CD4-positive, alpha-beta memory T cell (primary cell): ENCODE measurements at regions not wholly inside any gene's neighbourhood (a gene's known extent, or its start where the extent isn't known, plus 50 kb on each side); places are given as distances from the start of the nearest gene placed in this dataset.
A peak's percentile ranks its signal among the peaks of the same experiment; 100 is the strongest.

Experiments used
- CTCF ChIA-PET: fragments of 350-600 bp; sonication (Branson Sonifier 250); formaldehyde crosslinking; loops from one replicate; lab custom pipeline; 2021; ENCODE audit warnings: inconsistent platforms; ENCODE audit not compliant: partially characterized antibody; lab: Charles Lee
- POLR2A ChIA-PET: fragments of 350-600 bp; sonication (Branson Sonifier 250); formaldehyde crosslinking; loops from one replicate; lab custom pipeline; 2021; ENCODE audit not compliant: partially characterized antibody; lab: Charles Lee
- DNase-seq, 5 donors: peaks; one replicate each; pipeline versions ENCODE4 v3.0.0 to v3.0.0-alpha.2; 2020 to 2022; ENCODE audit warnings: mixed read lengths in 1 of 5
- H3K27ac ChIP-seq: one replicate; pipeline ENCODE4 v1.7.0; 2013; ENCODE audit warnings: low read depth, low read length
- H3K27me3 ChIP-seq: 2 replicates; pipeline ENCODE4 v1.7.0; 2013; ENCODE audit warnings: mild to moderate bottlenecking, low read length, moderate library complexity; ENCODE audit not compliant: insufficient read depth
- H3K36me3 ChIP-seq: 2 replicates; pipeline ENCODE4 v1.7.0; 2013; ENCODE audit warnings: mild to moderate bottlenecking, low read length, moderate library complexity; ENCODE audit not compliant: insufficient read depth
- H3K4me1 ChIP-seq: 2 replicates; pipeline ENCODE4 v1.7.0; 2013; ENCODE audit warnings: mild to moderate bottlenecking, low read length, moderate library complexity; ENCODE audit not compliant: insufficient read depth
- H3K4me3 ChIP-seq, 2 donors: one replicate each; pipeline ENCODE4 v1.7.0; 2013; ENCODE audit warnings: low read length in 2 of 2, mild to moderate bottlenecking in 1 of 2
- H3K9me3 ChIP-seq, 2 donors: one replicate each; pipeline ENCODE4 v1.7.0; 2013; ENCODE audit warnings: low read length in 2 of 2, control low read depth in 1 of 2; ENCODE audit not compliant: control insufficient read depth in 1 of 2
- H3K27ac Mint-ChIP-seq, 7 donors: one replicate each; pipeline ENCODE4 v1.8.0; 2020 to 2021; ENCODE audit warnings: mixed read lengths in 7 of 7, mild to moderate bottlenecking in 6 of 7, inconsistent platforms in 3 of 7, moderate library complexity in 3 of 7
- H3K27me3 Mint-ChIP-seq, 2 donors: one replicate each; pipeline ENCODE4 v1.8.0; 2020 to 2021; ENCODE audit warnings: mixed read lengths in 2 of 2
- H3K36me3 Mint-ChIP-seq, 2 donors: one replicate each; pipeline ENCODE4 v1.8.0; 2020 to 2021; ENCODE audit warnings: mixed read lengths in 2 of 2, inconsistent platforms in 1 of 2, mild to moderate bottlenecking in 1 of 2
- H3K4me1 Mint-ChIP-seq, 4 donors: one replicate each; pipeline ENCODE4 v1.8.0; 2020 to 2021; ENCODE audit warnings: mixed read lengths in 4 of 4, mild to moderate bottlenecking in 1 of 4
- H3K4me3 Mint-ChIP-seq, 8 donors: one replicate each; pipeline ENCODE4 v1.8.0; 2020 to 2021; ENCODE audit warnings: mixed read lengths in 8 of 8, mild to moderate bottlenecking in 7 of 8, moderate library complexity in 6 of 8, inconsistent platforms in 3 of 8
- H3K9me3 Mint-ChIP-seq, 8 donors: one replicate each; pipeline ENCODE4 v1.8.0; 2020 to 2021; ENCODE audit warnings: mixed read lengths in 8 of 8, mild to moderate bottlenecking in 5 of 8, inconsistent platforms in 3 of 8, moderate library complexity in 1 of 8
- intact Hi-C: fragments of 100-400 bp; cut with micrococcal nuclease; formaldehyde crosslinking; loops from one replicate; pipeline ENCODE4 v1.15.1; 2023

DNA sequence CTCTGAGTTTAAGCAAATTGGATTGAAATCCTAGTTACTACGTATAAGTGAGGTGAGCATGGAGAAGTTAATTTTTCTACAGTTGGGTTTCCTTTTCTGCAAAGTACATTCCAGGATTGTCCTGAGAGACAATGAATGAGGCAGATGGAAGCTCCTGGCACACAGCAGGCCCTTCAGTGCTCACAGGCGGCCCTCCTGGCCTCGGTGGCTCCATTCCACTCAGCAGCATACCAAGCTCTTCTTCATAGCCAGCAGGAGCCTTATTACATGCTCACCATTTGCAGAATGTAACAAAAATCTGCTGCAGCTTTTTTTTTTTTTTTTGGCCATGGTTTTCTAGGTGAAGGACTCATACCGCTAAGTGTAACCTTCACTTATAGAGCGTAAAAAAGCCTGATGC lies 113.2 kb upstream of the FAM9B start:
- ChIA-PET POLR2A (no interaction called here), CTCF (no interaction called here)
- Mint-ChIP-seq H3K27me3 (no peaks in the 10 kb centered on the region), H3K36me3 (no peaks in the 10 kb centered on the region), H3K27ac (no peak overlapping the region), H3K4me1 (no peaks in the 10 kb centered on the region), H3K9me3 (peaks cover 0 to 8% (median 2%) of the 10 kb centered on the region in 8 donors), H3K4me3 (no peak overlapping the region)
- Histone ChIP-seq H3K27ac (no peak overlapping the region), H3K36me3 (no peaks in the 10 kb centered on the region), H3K27me3 (no peaks in the 10 kb centered on the region), H3K9me3 (no peaks in the 10 kb centered on the region), H3K4me1 (no peaks in the 10 kb centered on the region), H3K4me3 (no peak overlapping the region)
- no peak for DNase-seq
- intact Hi-C loops = no loop called here

DNA sequence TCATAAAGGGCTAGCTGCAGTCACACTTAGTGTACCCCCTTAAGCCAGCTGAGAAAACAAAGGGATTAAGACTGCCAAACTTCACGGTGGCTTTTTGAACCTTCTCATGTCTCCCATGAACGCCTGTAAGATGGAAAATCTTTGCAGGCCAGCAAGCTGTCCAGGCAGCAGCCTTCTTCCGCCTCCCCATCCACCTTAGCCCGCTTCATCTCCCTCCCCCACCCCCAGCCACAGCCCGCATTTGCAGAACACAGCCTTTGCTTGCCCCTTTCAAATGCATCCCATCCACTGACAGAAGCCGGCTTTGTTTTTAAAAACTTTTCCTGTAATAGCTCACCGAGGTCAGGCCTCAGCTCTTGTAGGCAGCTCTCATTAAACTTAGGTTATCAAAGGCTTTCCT lies 113.8 kb upstream of the FAM9B start:
- POLR2A ChIA-PET = no interaction called here
- intact Hi-C loops = no loop called here
- H3K36me3 Mint-ChIP-seq = no peaks in the 10 kb centered on the region
- no peak overlapping the region for H3K4me3 Mint-ChIP-seq
- DNase-seq = no peak
- no peak overlapping the region for H3K27ac Mint-ChIP-seq
- Histone ChIP-seq H3K4me1 (no peaks in the 10 kb centered on the region), H3K9me3 (no peaks in the 10 kb centered on the region), H3K36me3 (no peaks in the 10 kb centered on the region), H3K27ac (no peak overlapping the region), H3K4me3 (no peak overlapping the region), H3K27me3 (no peaks in the 10 kb centered on the region)
- H3K4me1 Mint-ChIP-seq = no peaks in the 10 kb centered on the region
- CTCF ChIA-PET = no interaction called here
- no peaks in the 10 kb centered on the region for H3K27me3 Mint-ChIP-seq
- H3K9me3 Mint-ChIP-seq = peaks cover 0 to 8% (median 2%) of the 10 kb centered on the region in 8 donors

DNA sequence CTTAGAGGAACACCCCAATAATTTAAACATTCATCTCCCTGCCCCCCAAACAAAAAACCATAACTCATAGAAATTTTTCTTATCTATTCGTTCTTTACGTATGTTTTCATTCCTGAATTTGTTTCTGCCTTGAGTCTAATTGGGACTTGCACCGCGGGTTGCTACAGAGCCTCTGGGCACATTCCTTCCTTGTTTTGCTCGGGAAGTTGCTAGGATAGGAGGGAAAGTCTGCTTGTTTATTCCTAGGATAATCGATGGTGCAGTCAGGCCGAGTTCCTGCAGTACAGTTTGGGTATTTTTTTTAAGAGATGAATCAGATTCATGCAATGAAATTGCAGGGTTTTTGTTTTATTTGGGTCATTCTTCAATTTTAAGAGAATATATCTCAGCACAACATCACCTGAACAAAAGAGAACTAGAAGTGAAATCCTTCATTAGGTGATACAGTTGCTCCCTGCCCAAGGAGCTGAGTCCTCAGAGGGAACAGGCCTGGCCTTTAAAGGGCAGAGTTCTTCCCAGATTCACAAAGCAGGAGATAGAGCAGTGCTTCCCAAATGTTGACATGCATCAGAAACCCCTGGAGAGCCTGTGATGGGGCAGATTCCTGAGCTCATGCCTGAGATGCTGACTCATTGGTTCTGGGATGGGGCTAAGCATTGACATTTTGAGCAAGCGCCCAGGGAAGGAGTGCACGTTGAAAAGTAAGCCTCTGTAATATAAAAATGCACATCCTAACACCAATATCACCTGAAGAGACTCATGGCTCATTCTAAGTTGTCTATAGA lies 114.9 kb upstream of the FAM9B start:
- peaks cover 4% of the 10 kb centered on the region for H3K4me1 ChIP-seq
- no peaks in the 10 kb centered on the region for H3K9me3 ChIP-seq
- H3K27me3 ChIP-seq = no peaks in the 10 kb centered on the region
- H3K4me3 ChIP-seq = no peak overlapping the region
- intact Hi-C loops = no loop called here
- H3K4me3 Mint-ChIP-seq = no peak overlapping the region
- H3K36me3 Mint-ChIP-seq = no peaks in the 10 kb centered on the region
- no peak for DNase-seq
- peaks cover 2 to 6% (median 3%) of the 10 kb centered on the region in 4 donors for H3K4me1 Mint-ChIP-seq
- H3K27ac Mint-ChIP-seq = no peak overlapping the region
- H3K36me3 ChIP-seq = no peaks in the 10 kb centered on the region
- ChIA-PET POLR2A (no interaction called here), CTCF (no interaction called here)
- no peaks in the 10 kb centered on the region for H3K27me3 Mint-ChIP-seq
- H3K9me3 Mint-ChIP-seq = peaks cover 0 to 8% (median 3%) of the 10 kb centered on the region in 8 donors
- H3K27ac ChIP-seq = no peak overlapping the region

DNA sequence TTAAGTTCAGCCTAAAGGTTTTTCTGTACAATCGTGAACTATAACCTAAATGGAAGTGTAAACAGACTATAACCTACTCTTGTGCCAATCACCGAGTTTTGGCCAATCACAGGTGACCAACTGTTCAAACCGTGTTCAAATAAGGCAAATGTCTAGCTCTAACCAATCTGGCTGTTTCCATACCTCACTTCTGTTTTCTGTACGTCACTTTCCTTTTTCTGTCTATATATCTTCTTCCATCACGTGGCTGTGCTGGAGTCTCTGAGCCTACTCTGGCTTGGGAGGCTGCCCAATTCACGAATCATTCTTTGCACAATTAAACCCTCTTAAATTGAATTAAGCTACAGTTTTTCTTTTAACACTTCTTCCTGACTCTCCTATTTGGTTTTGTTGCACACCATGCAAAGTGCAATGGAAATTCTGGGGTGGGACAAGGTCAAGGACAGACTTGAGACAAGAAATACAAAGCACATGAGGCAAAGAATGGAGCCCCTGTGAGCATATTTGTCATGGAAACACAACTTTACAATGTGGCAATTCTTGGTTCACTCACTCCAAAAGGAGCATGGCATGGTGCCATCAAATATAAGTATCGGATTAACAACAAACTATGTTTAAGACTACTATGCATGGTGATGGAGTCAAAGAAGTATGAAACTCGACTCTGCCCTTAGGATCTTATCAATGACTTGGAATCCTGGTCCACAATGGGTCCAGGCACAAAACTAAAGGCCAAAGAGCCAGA lies 115.7 kb upstream of the FAM9B start:
- H3K36me3 ChIP-seq = no peaks in the 10 kb centered on the region
- ChIA-PET CTCF (no interaction called here), POLR2A (no interaction called here)
- no peak for DNase-seq
- H3K36me3 Mint-ChIP-seq = no peaks in the 10 kb centered on the region
- intact Hi-C loops = no loop called here
- no peak overlapping the region for H3K27ac Mint-ChIP-seq
- peaks cover 4% of the 10 kb centered on the region for H3K4me1 ChIP-seq
- no peaks in the 10 kb centered on the region for H3K9me3 ChIP-seq
- H3K4me3 ChIP-seq = no peak overlapping the region
- H3K27ac ChIP-seq = no peak overlapping the region
- H3K9me3 Mint-ChIP-seq = peaks cover 0 to 10% (median 3%) of the 10 kb centered on the region in 8 donors
- peaks cover 2 to 6% (median 3%) of the 10 kb centered on the region in 4 donors for H3K4me1 Mint-ChIP-seq
- H3K27me3 Mint-ChIP-seq = no peaks in the 10 kb centered on the region
- no peak overlapping the region for H3K4me3 Mint-ChIP-seq
- H3K27me3 ChIP-seq = no peaks in the 10 kb centered on the region

DNA sequence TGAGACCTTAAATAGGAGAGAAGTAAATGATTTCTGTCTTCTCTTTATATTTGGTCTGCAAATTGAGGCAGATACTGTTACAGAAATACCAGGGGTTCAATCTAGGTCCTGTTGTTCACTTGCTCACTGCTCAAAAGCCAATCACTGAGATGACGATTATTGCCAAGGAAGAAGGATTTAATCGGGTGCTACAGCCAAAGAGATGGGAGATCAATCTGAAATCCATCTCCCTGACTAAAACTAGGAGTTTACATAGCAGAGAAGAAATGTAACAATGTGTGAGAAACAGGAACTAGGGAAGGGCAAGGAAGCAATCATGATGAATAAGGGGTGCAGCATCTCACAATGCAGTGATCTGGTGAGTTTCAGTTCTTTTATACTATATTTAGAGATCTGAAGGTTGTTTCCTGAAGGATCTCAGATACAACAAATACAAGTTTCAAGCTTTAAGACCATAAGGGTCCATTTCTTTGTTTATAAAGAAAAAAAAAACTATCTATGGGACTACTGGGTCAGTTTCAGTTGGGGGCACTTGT lies 117.9 kb upstream of the FAM9B start:
- no peaks in the 10 kb centered on the region for H3K36me3 Mint-ChIP-seq
- no peak overlapping the region for H3K27ac Mint-ChIP-seq
- H3K4me3 Mint-ChIP-seq = no peak overlapping the region
- POLR2A ChIA-PET = no interaction called here
- Histone ChIP-seq H3K27ac (no peak overlapping the region), H3K36me3 (no peaks in the 10 kb centered on the region), H3K9me3 (no peaks in the 10 kb centered on the region), H3K4me3 (no peak overlapping the region), H3K4me1 (peaks cover 4% of the 10 kb centered on the region), H3K27me3 (no peaks in the 10 kb centered on the region)
- no peaks in the 10 kb centered on the region for H3K27me3 Mint-ChIP-seq
- peaks cover 2 to 6% (median 3%) of the 10 kb centered on the region in 4 donors for H3K4me1 Mint-ChIP-seq
- peaks cover 0 to 10% (median 4%) of the 10 kb centered on the region in 8 donors for H3K9me3 Mint-ChIP-seq
- CTCF ChIA-PET = no interaction called here
- DNase-seq = no peak
- intact Hi-C loops = no loop called here

DNA sequence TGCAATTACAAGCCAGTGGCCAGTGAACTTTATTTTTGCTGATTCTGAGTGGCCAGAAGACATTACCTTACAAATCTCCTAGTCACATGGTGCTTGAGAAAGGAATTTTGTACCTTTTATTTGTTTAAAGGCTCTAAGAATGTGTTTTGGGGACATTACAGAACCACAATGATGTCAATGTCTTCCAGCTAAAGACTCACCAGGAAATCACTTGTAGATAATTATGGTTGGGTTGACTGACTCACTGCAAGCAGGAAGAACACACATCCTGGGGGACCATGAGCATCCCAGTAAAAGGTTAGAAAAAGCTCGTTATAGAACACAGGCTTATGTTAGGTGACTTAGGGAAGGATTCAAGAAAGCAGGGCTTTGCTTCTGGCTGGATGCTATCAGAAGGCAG lies 119.4 kb upstream of the FAM9B start:
- no peak overlapping the region for H3K4me3 Mint-ChIP-seq
- intact Hi-C loops = no loop called here

DNA sequence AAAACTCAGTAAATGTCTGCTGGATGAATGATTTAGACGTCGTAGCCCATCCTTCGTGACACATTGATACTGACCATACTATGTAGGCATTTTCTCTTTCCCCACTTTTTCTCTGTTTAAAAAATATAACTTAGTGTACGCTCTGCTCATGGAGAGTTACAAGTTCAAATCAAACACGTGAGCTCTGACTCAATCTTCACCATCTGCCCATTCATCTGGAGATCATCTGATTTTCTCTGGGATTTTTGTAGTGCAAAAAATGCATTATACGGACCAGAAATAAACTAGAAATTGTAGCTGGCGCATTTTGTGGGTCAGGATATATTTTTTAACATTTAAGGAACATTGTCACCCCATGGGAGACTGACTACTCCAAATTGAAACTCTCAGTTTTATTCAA lies 124.7 kb upstream of the FAM9B start:
- Mint-ChIP-seq H3K4me3 (no peak overlapping the region), H3K9me3 (peaks cover 0 to 4% (median under 1%) of the 10 kb centered on the region in 8 donors), H3K36me3 (no peaks in the 10 kb centered on the region), H3K27me3 (no peaks in the 10 kb centered on the region), H3K4me1 (peaks cover 1 to 9% (median 5%) of the 10 kb centered on the region in 4 donors), H3K27ac (no peak overlapping the region)
- CTCF ChIA-PET = no interaction called here
- POLR2A ChIA-PET = no interaction called here
- Histone ChIP-seq H3K36me3 (no peaks in the 10 kb centered on the region), H3K4me1 (no peaks in the 10 kb centered on the region), H3K27ac (no peak overlapping the region), H3K4me3 (no peak overlapping the region), H3K9me3 (no peaks in the 10 kb centered on the region), H3K27me3 (no peaks in the 10 kb centered on the region)
- DNase-seq = no peak
- intact Hi-C loops = no loop called here

More for the DNA sequence above, 119.4 kb upstream of the FAM9B start:
- ChIA-PET POLR2A (no interaction called here), CTCF (no interaction called here)
- Mint-ChIP-seq H3K9me3 (peaks cover 0 to 10% (median 4%) of the 10 kb centered on the region in 8 donors), H3K27ac (peak overlapping the region in 1 of 7 donors; percentile 8), H3K27me3 (no peaks in the 10 kb centered on the region), H3K4me1 (peaks cover 2 to 6% (median 3%) of the 10 kb centered on the region in 4 donors), H3K36me3 (no peaks in the 10 kb centered on the region)
- Histone ChIP-seq H3K4me1 (peaks cover 4% of the 10 kb centered on the region), H3K27ac (no peak overlapping the region), H3K4me3 (no peak overlapping the region), H3K27me3 (no peaks in the 10 kb centered on the region), H3K9me3 (no peaks in the 10 kb centered on the region), H3K36me3 (no peaks in the 10 kb centered on the region)
- DNase-seq = no peak
